GM23338 (cell line): ENCODE measurements at regions not wholly inside any gene's neighbourhood (a gene's known extent, or its start where the extent isn't known, plus 50 kb on each side); places are given as distances from the start of the nearest gene placed in this dataset.
A peak's percentile ranks its signal among the peaks of the same experiment; 100 is the strongest.

Source experiments
- ATAC-seq: fragments of 200-7000 bp; cut with Tn5 transposase; 3 replicates; pipeline ENCODE4 v1.9.1; 2020
- DNase-seq: peaks from one replicate; pipeline ENCODE4 v3.0.0-alpha.2; 2015; ENCODE audit warnings: low spot score
- H2AFZ ChIP-seq: fragments of 200-600 bp; sonication (generic); 2 replicates; pipeline ENCODE4 v1.8.0; 2016; ENCODE audit warnings: antibody characterized with exemption, mild to moderate bottlenecking, moderate library complexity
- H3F3A ChIP-seq: fragments of 200-600 bp; sonication (generic); replicated peaks from 2 replicates; pipeline ENCODE4 v1.8.0; 2017; ENCODE audit warnings: antibody characterized with exemption, mixed run types, low read depth
- H3K27ac ChIP-seq: fragments of 200-600 bp; sonication (generic); 2 replicates; pipeline ENCODE4 v1.6.1; 2016; ENCODE audit warnings: low read depth
- H3K27me3 ChIP-seq: fragments of 200-600 bp; sonication (generic); 2 replicates; pipeline ENCODE4 v1.8.0; 2016; ENCODE audit warnings: mild to moderate bottlenecking, mixed run types, moderate library complexity; ENCODE audit not compliant: insufficient read depth
- H3K36me3 ChIP-seq: fragments of 200-600 bp; sonication (generic); 2 replicates; pipeline ENCODE4 v1.8.0; 2016; ENCODE audit warnings: mild to moderate bottlenecking; ENCODE audit not compliant: insufficient read depth
- H3K4me1 ChIP-seq: fragments of 200-600 bp; sonication (generic); 2 replicates; pipeline ENCODE4 v1.8.0; 2016; ENCODE audit warnings: mild to moderate bottlenecking, moderate library complexity; ENCODE audit not compliant: insufficient read depth
- H3K4me2 ChIP-seq: fragments of 200-600 bp; sonication (generic); 2 replicates; pipeline ENCODE4 v1.7.1; 2017; ENCODE audit warnings: mixed run types
- H3K4me3 ChIP-seq: fragments of 200-600 bp; sonication (generic); 2 replicates; pipeline ENCODE4 v1.6.1; 2016; ENCODE audit warnings: mixed run types
- H3K79me2 ChIP-seq: fragments of 200-600 bp; sonication (generic); replicated peaks from 2 replicates; pipeline ENCODE4 v1.8.0; 2017; ENCODE audit warnings: mild to moderate bottlenecking; ENCODE audit not compliant: insufficient read depth
- H3K9me2 ChIP-seq: fragments of 200-600 bp; sonication (generic); 2 replicates; pipeline ENCODE4 v1.8.0; 2017; ENCODE audit not compliant: insufficient read depth
- H4K20me1 ChIP-seq: fragments of 200-600 bp; sonication (generic); replicated peaks from 2 replicates; pipeline ENCODE4 v1.8.0; 2017; ENCODE audit warnings: mild to moderate bottlenecking; ENCODE audit not compliant: insufficient read depth
- H3K27ac Mint-ChIP-seq: 2 replicates; pipeline ENCODE4 v1.8.0; 2020; ENCODE audit warnings: inconsistent platforms, mild to moderate bottlenecking, moderate library complexity, mixed read lengths
- H3K27me3 Mint-ChIP-seq: 3 replicates; pipeline ENCODE4 v1.8.0; 2022; ENCODE audit warnings: low read depth, mild to moderate bottlenecking, moderate library complexity, mixed read lengths, inconsistent platforms; ENCODE audit not compliant: insufficient read depth, poor library complexity
- H3K36me3 Mint-ChIP-seq: 3 replicates; pipeline ENCODE4 v1.8.0; 2021; ENCODE audit warnings: low read depth, mild to moderate bottlenecking, inconsistent platforms, moderate library complexity, mixed read lengths
- H3K4me1 Mint-ChIP-seq: 3 replicates; pipeline ENCODE4 v1.8.0; 2020; ENCODE audit warnings: mild to moderate bottlenecking, inconsistent platforms, mixed read lengths
- H3K4me3 Mint-ChIP-seq: 3 replicates; pipeline ENCODE4 v1.8.0; 2021; ENCODE audit warnings: moderate library complexity, mild to moderate bottlenecking, inconsistent platforms, mixed read lengths
- H3K9me3 Mint-ChIP-seq: 3 replicates; pipeline ENCODE4 v1.8.0; 2020; ENCODE audit warnings: moderate library complexity, mild to moderate bottlenecking, inconsistent platforms, mixed read lengths
- CREB1 ChIP-seq: fragments of 250-450 bp; sonication (Bioruptor Pico); IDR thresholded peaks from 2 replicates; pipeline ENCODE4 v1.5.0; 2020; ENCODE audit warnings: low read depth, mild to moderate bottlenecking, moderate library complexity
- EZH2 ChIP-seq: fragments of 200-600 bp; sonication (generic); IDR thresholded peaks from one replicate; pipeline ENCODE4 v1.8.0; 2017; ENCODE audit warnings: antibody characterized with exemption, mild to moderate bottlenecking, low read depth; ENCODE audit not compliant: unreplicated experiment
- EZH2phosphoT487 ChIP-seq: fragments of 200-600 bp; sonication (generic); IDR thresholded peaks from one replicate; pipeline ENCODE4 v1.8.1; 2018; ENCODE audit warnings: antibody characterized with exemption; ENCODE audit not compliant: unreplicated experiment
- JUNB ChIP-seq: IDR thresholded peaks from one replicate; pipeline ENCODE4 v1.6.1; 2016; ENCODE audit warnings: antibody characterized with exemption; ENCODE audit not compliant: unreplicated experiment
- NANOG ChIP-seq: IDR thresholded peaks from 2 replicates; pipeline ENCODE4 v1.6.1; 2016; ENCODE audit warnings: antibody characterized with exemption, borderline replicate concordance
- POLR2AphosphoS5 ChIP-seq: IDR thresholded peaks from 2 replicates; pipeline ENCODE4 v1.6.1; 2016; ENCODE audit warnings: antibody characterized with exemption, low read depth
- STAT1 ChIP-seq: IDR thresholded peaks from one replicate; pipeline ENCODE4 v1.6.1; 2016; ENCODE audit warnings: antibody characterized with exemption; ENCODE audit not compliant: unreplicated experiment
- ZNF114 ChIP-seq: fragments of 250-450 bp; sonication (Bioruptor Pico); IDR thresholded peaks from 2 replicates; pipeline ENCODE4 v1.5.0; 2020; ENCODE audit warnings: mild to moderate bottlenecking, moderate library complexity
- ZNF331 ChIP-seq: fragments of 250-450 bp; sonication (Bioruptor Pico); IDR thresholded peaks from 2 replicates; pipeline ENCODE4 v1.5.0; 2020; ENCODE audit warnings: low read depth, mild to moderate bottlenecking, moderate library complexity
- TF ChIP-seq, protein P1 (sequence below), 2 experiments: fragments of 200-600 bp in 1 of 2; sonication (generic) in 1 of 2; conservative IDR thresholded peaks; 2 replicates each; pipeline versions ENCODE4 v1.5.1 to v1.6.1; 2016 to 2017; ENCODE audit warnings: antibody characterized with exemption in 2 of 2, low read depth in 2 of 2, mild to moderate bottlenecking in 2 of 2, moderate library complexity in 1 of 2
- TF ChIP-seq, protein P2 (sequence below): IDR thresholded peaks from one replicate; pipeline ENCODE4 v1.6.1; 2018; ENCODE audit warnings: antibody characterized with exemption; ENCODE audit not compliant: unreplicated experiment
- TF ChIP-seq, protein P3 (sequence below): IDR thresholded peaks from 2 replicates; pipeline ENCODE4 v1.6.1; 2016; ENCODE audit warnings: antibody characterized with exemption
- TF ChIP-seq, protein P4 (sequence below): fragments of 250-450 bp; sonication (Bioruptor Pico); IDR thresholded peaks from 2 replicates; pipeline ENCODE4 v1.5.0; 2020; ENCODE audit warnings: mild to moderate bottlenecking, moderate library complexity

DNA sequence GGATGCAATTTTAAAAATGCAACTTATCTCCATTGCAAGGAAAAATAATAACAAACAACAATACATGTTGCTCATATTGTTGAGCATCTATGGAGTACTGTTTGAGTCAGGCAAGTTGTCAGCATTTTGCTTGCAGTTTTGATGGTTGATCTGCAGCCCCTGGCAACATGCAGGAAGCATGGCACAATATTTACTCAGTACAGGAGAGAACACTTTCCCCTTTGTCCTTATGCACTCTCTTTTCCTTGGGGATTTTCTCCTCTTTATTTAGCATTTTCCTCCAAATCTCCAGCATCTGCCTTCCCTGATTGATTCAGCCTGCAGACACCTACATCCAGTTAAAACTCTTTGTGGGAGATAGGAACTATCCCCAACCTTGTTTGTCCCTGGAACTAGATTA lies 620.5 kb upstream of the LRRN3 start:
- Histone ChIP-seq H3F3A (no peaks in the 10 kb centered on the region), H3K9me2 (peaks cover 5% of the 10 kb centered on the region), H3K4me2 (no peak overlapping the region), H3K27me3 (no peaks in the 10 kb centered on the region), H3K4me3 (no peak overlapping the region), H2AFZ (no peak overlapping the region), H3K36me3 (no peaks in the 10 kb centered on the region), H3K4me1 (no peaks in the 10 kb centered on the region), H4K20me1 (no peaks in the 10 kb centered on the region), H3K79me2 (no peaks in the 10 kb centered on the region), H3K27ac (no peak overlapping the region)
- Mint-ChIP-seq H3K4me1 (no peaks in the 10 kb centered on the region), H3K4me3 (no peak overlapping the region), H3K27me3 (no peaks in the 10 kb centered on the region), H3K27ac (peak overlapping the region; percentile 41; the same call in 1 of the 2 replicates), H3K36me3 (peaks cover 10% of the 10 kb centered on the region; the same call in 1 of the 3 replicates), H3K9me3 (peaks cover 22% of the 10 kb centered on the region; the same call in 2 of the 3 replicates)
- no peak for ATAC-seq
- TF ChIP-seq STAT1 (no peak), NANOG (no peak), POLR2AphosphoS5 (no peak), ZNF114 (CRISPR knock-in tag) (no peak), EZH2phosphoT487 (no peak), EZH2 (no peak), JUNB (no peak), ZNF331 (no peak), CREB1 (no peak)
- TF ChIP-seq, protein P1, sequence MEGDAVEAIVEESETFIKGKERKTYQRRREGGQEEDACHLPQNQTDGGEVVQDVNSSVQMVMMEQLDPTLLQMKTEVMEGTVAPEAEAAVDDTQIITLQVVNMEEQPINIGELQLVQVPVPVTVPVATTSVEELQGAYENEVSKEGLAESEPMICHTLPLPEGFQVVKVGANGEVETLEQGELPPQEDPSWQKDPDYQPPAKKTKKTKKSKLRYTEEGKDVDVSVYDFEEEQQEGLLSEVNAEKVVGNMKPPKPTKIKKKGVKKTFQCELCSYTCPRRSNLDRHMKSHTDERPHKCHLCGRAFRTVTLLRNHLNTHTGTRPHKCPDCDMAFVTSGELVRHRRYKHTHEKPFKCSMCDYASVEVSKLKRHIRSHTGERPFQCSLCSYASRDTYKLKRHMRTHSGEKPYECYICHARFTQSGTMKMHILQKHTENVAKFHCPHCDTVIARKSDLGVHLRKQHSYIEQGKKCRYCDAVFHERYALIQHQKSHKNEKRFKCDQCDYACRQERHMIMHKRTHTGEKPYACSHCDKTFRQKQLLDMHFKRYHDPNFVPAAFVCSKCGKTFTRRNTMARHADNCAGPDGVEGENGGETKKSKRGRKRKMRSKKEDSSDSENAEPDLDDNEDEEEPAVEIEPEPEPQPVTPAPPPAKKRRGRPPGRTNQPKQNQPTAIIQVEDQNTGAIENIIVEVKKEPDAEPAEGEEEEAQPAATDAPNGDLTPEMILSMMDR (conservative IDR thresholded peaks at IDR 0.05; ENCODE audit: low read depth in 2 of 2) = no peak
- TF ChIP-seq, protein P2, sequence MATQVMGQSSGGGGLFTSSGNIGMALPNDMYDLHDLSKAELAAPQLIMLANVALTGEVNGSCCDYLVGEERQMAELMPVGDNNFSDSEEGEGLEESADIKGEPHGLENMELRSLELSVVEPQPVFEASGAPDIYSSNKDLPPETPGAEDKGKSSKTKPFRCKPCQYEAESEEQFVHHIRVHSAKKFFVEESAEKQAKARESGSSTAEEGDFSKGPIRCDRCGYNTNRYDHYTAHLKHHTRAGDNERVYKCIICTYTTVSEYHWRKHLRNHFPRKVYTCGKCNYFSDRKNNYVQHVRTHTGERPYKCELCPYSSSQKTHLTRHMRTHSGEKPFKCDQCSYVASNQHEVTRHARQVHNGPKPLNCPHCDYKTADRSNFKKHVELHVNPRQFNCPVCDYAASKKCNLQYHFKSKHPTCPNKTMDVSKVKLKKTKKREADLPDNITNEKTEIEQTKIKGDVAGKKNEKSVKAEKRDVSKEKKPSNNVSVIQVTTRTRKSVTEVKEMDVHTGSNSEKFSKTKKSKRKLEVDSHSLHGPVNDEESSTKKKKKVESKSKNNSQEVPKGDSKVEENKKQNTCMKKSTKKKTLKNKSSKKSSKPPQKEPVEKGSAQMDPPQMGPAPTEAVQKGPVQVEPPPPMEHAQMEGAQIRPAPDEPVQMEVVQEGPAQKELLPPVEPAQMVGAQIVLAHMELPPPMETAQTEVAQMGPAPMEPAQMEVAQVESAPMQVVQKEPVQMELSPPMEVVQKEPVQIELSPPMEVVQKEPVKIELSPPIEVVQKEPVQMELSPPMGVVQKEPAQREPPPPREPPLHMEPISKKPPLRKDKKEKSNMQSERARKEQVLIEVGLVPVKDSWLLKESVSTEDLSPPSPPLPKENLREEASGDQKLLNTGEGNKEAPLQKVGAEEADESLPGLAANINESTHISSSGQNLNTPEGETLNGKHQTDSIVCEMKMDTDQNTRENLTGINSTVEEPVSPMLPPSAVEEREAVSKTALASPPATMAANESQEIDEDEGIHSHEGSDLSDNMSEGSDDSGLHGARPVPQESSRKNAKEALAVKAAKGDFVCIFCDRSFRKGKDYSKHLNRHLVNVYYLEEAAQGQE = no peak
- TF ChIP-seq, protein P3, sequence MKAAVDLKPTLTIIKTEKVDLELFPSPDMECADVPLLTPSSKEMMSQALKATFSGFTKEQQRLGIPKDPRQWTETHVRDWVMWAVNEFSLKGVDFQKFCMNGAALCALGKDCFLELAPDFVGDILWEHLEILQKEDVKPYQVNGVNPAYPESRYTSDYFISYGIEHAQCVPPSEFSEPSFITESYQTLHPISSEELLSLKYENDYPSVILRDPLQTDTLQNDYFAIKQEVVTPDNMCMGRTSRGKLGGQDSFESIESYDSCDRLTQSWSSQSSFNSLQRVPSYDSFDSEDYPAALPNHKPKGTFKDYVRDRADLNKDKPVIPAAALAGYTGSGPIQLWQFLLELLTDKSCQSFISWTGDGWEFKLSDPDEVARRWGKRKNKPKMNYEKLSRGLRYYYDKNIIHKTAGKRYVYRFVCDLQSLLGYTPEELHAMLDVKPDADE = no peak
- TF ChIP-seq, protein P4, sequence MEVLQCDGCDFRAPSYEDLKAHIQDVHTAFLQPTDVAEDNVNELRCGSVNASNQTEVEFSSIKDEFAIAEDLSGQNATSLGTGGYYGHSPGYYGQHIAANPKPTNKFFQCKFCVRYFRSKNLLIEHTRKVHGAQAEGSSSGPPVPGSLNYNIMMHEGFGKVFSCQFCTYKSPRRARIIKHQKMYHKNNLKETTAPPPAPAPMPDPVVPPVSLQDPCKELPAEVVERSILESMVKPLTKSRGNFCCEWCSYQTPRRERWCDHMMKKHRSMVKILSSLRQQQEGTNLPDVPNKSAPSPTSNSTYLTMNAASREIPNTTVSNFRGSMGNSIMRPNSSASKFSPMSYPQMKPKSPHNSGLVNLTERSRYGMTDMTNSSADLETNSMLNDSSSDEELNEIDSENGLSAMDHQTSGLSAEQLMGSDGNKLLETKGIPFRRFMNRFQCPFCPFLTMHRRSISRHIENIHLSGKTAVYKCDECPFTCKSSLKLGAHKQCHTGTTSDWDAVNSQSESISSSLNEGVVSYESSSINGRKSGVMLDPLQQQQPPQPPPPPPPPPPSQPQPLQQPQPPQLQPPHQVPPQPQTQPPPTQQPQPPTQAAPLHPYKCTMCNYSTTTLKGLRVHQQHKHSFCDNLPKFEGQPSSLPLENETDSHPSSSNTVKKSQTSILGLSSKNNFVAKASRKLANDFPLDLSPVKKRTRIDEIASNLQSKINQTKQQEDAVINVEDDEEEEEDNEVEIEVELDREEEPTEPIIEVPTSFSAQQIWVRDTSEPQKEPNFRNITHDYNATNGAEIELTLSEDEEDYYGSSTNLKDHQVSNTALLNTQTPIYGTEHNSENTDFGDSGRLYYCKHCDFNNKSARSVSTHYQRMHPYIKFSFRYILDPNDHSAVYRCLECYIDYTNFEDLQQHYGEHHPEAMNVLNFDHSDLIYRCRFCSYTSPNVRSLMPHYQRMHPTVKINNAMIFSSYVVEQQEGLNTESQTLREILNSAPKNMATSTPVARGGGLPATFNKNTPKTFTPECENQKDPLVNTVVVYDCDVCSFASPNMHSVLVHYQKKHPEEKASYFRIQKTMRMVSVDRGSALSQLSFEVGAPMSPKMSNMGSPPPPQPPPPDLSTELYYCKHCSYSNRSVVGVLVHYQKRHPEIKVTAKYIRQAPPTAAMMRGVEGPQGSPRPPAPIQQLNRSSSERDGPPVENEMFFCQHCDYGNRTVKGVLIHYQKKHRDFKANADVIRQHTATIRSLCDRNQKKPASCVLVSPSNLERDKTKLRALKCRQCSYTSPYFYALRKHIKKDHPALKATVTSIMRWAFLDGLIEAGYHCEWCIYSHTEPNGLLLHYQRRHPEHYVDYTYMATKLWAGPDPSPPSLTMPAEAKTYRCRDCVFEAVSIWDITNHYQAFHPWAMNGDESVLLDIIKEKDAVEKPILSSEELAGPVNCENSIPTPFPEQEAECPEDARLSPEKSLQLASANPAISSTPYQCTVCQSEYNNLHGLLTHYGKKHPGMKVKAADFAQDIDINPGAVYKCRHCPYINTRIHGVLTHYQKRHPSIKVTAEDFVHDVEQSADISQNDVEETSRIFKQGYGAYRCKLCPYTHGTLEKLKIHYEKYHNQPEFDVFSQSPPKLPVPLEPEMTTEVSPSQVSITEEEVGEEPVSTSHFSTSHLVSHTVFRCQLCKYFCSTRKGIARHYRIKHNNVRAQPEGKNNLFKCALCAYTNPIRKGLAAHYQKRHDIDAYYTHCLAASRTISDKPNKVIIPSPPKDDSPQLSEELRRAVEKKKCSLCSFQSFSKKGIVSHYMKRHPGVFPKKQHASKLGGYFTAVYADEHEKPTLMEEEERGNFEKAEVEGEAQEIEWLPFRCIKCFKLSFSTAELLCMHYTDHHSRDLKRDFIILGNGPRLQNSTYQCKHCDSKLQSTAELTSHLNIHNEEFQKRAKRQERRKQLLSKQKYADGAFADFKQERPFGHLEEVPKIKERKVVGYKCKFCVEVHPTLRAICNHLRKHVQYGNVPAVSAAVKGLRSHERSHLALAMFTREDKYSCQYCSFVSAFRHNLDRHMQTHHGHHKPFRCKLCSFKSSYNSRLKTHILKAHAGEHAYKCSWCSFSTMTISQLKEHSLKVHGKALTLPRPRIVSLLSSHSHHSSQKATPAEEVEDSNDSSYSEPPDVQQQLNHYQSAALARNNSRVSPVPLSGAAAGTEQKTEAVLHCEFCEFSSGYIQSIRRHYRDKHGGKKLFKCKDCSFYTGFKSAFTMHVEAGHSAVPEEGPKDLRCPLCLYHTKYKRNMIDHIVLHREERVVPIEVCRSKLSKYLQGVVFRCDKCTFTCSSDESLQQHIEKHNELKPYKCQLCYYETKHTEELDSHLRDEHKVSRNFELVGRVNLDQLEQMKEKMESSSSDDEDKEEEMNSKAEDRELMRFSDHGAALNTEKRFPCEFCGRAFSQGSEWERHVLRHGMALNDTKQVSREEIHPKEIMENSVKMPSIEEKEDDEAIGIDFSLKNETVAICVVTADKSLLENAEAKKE (CRISPR knock-in tag) = no peak
- DNase-seq = no peak
